MCF 10A (cell line): ENCODE measurements at regions not wholly inside any gene's neighbourhood (a gene's known extent, or its start where the extent isn't known, plus 50 kb on each side); places are given as distances from the start of the nearest gene placed in this dataset.

ENCODE experiments used
- BruUV-seq: library from RNA; stranded (reverse); fragments of 400-500 nt; replicated peaks from 2 replicates; lab custom pipeline; 2021; lab: Mats Ljungman, UMichigan
- CTCF ChIA-PET: fragments of 300-600 bp; sonication (Branson Sonifier 250); formaldehyde crosslinking; extraction: SDS; loops from one replicate; lab custom pipeline; 2021; ENCODE audit warnings: antibody characterized with exemption, inconsistent platforms; lab: Yijun Ruan, JAX
- POLR2A ChIA-PET: fragments of 300-600, 350-650 bp; sonication (Branson Sonifier 250); formaldehyde crosslinking; extraction: SDS; loops from one replicate; lab custom pipeline; 2020; ENCODE audit warnings: antibody characterized with exemption, inconsistent platforms; lab: Yijun Ruan, JAX
- DNase-seq: peaks from one replicate; pipeline ENCODE4 v3.0.0-alpha.2; 2018; ENCODE audit not compliant: unreplicated experiment
- H3K27ac Mint-ChIP-seq: one replicate; pipeline ENCODE4 v1.8.0; 2022; ENCODE audit warnings: mild to moderate bottlenecking, low read depth, mixed read lengths; ENCODE audit not compliant: unreplicated experiment
- H3K27me3 Mint-ChIP-seq: one replicate; pipeline ENCODE4 v1.8.0; 2022; ENCODE audit warnings: mixed read lengths; ENCODE audit not compliant: insufficient read depth, unreplicated experiment
- H3K36me3 Mint-ChIP-seq: one replicate; pipeline ENCODE4 v1.8.0; 2022; ENCODE audit warnings: mild to moderate bottlenecking, moderate library complexity, mixed read lengths; ENCODE audit not compliant: insufficient read depth, unreplicated experiment
- H3K4me1 Mint-ChIP-seq: one replicate; pipeline ENCODE4 v1.8.0; 2022; ENCODE audit warnings: mixed read lengths; ENCODE audit not compliant: insufficient read depth, unreplicated experiment
- H3K4me3 Mint-ChIP-seq: one replicate; pipeline ENCODE4 v1.8.0; 2022; ENCODE audit warnings: mild to moderate bottlenecking, moderate library complexity, mixed read lengths; ENCODE audit not compliant: unreplicated experiment
- H3K9me3 Mint-ChIP-seq: one replicate; pipeline ENCODE4 v1.8.0; 2022; ENCODE audit warnings: mixed read lengths; ENCODE audit not compliant: unreplicated experiment
- intact Hi-C: fragments of 100-400 bp; cut with micrococcal nuclease; formaldehyde crosslinking; loops from 2 replicates; pipeline ENCODE4 v1.14.1; 2022
- TF ChIP-seq, protein P1 (sequence below): fragments of 200-600 bp; IDR thresholded peaks from one replicate; pipeline ENCODE4 v1.8.0; 2022; ENCODE audit warnings: antibody characterized with exemption, mild to moderate bottlenecking; ENCODE audit not compliant: unreplicated experiment

DNA sequence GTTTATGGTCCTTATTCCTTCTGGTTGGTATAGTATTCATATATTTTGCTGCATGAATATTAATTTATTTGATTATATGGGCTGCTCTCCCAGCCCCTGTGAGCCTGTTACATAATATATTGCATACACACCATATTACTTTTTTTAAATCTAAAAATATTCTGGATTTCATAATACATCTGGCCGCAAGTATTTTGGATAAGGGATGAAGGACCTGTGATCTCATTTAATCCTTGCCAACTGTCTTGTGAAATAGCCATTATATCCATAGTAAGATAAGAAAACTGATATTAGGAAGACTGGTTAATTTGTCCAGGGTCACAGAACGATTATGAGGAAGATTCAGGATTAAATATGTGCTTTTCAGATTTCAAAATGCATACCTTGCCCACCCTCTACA is 433.6 kb downstream of the LPIN1 start:
- BruUV-seq = no TSS peak
- CTCF ChIA-PET = interaction anchor here (1.0 kb wide), 1 partner anchor 55 kb away, joined by 3 read pairs; no protein-coding TSS in a partner anchor
- no peaks in the 10 kb centered on the region for H3K27me3 Mint-ChIP-seq

DNA sequence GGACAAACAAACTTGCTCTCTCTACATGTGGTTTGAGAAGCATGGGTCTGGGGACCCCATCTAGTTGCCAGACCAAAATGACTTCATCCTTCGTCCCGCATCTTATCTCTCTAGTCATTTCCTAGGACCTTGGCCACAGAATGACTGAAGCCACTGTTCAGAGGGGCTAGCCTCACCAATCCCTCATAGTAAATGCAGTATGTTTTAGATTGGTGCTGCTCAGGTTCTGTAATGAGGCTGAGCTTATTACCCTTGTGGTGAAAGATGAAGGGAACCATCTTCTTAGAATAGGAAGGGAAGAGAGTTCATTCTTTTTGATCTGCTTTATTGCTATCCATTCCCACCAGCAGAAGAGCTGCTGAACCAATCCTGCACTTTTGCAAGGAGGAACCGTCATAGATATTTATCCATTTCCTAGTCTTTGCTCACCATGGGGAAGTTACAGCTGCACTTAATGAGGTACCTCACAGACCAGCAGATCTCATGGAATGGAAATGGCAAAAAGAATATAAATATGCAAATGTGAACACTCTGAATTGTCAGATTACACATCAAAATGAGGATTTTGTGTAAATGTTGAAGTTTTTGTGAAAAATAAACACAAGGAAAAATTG is 436.7 kb downstream of the LPIN1 start:
- POLR2A ChIA-PET = no interaction called here
- H3K27me3 Mint-ChIP-seq = no peaks in the 10 kb centered on the region
- no TSS peak for BruUV-seq
- intact Hi-C loops = no loop called here
- CTCF ChIA-PET = no interaction called here
- H3K9me3 Mint-ChIP-seq = no peaks in the 10 kb centered on the region
- TF ChIP-seq, protein P1, sequence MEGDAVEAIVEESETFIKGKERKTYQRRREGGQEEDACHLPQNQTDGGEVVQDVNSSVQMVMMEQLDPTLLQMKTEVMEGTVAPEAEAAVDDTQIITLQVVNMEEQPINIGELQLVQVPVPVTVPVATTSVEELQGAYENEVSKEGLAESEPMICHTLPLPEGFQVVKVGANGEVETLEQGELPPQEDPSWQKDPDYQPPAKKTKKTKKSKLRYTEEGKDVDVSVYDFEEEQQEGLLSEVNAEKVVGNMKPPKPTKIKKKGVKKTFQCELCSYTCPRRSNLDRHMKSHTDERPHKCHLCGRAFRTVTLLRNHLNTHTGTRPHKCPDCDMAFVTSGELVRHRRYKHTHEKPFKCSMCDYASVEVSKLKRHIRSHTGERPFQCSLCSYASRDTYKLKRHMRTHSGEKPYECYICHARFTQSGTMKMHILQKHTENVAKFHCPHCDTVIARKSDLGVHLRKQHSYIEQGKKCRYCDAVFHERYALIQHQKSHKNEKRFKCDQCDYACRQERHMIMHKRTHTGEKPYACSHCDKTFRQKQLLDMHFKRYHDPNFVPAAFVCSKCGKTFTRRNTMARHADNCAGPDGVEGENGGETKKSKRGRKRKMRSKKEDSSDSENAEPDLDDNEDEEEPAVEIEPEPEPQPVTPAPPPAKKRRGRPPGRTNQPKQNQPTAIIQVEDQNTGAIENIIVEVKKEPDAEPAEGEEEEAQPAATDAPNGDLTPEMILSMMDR = no peak
- no peak overlapping the region for H3K27ac Mint-ChIP-seq
- H3K4me3 Mint-ChIP-seq = no peak overlapping the region
- DNase-seq = no peak
- H3K4me1 Mint-ChIP-seq = no peaks in the 10 kb centered on the region
- H3K36me3 Mint-ChIP-seq = no peaks in the 10 kb centered on the region

More for the DNA sequence above, 433.6 kb downstream of the LPIN1 start:
- H3K4me3 Mint-ChIP-seq = no peak overlapping the region
- no peaks in the 10 kb centered on the region for H3K9me3 Mint-ChIP-seq
- POLR2A ChIA-PET = interaction anchor here (1.8 to 2.0 kb wide), 2 partner anchors 8 to 11 kb away, joined by 4 to 5 read pairs; no protein-coding TSS in a partner anchor
- H3K27ac Mint-ChIP-seq = no peak overlapping the region
- peaks cover 13% of the 10 kb centered on the region for H3K4me1 Mint-ChIP-seq
- TF ChIP-seq, protein P1 = no peak
- H3K36me3 Mint-ChIP-seq = no peaks in the 10 kb centered on the region
- intact Hi-C loops = no loop called here
- peak; percentile 30 for DNase-seq

DNA sequence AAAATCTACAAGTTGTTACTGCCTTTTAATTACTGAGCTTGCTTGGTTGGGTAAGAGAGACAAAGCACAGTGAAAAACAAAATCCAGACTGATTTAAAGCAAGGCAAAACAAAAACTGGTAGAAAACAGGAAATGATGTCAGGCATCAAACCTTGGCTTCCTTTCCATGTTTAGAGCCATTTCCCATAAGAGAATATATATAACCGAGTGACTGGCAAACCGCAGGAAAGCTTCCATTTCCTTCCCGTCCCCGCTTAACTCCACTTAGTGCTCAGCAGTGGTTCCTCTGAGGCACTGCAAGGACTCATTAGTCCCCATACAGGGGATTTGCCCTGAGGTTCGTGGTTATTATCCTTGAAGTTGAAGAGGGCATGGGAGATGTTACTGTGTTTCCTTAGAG is 446.3 kb downstream of the LPIN1 start:
- Mint-ChIP-seq H3K9me3 (no peaks in the 10 kb centered on the region), H3K36me3 (no peaks in the 10 kb centered on the region), H3K4me3 (no peak overlapping the region), H3K4me1 (no peaks in the 10 kb centered on the region), H3K27ac (no peak overlapping the region), H3K27me3 (no peaks in the 10 kb centered on the region)
- BruUV-seq = no TSS peak
- DNase-seq = no peak
- ChIA-PET CTCF (interaction anchor here (0.6 kb wide), 1 partner anchor 178 kb away, joined by 3 read pairs; no protein-coding TSS in a partner anchor), POLR2A (no interaction called here)
- TF ChIP-seq, protein P1 = no peak
- intact Hi-C loops = no loop called here

DNA sequence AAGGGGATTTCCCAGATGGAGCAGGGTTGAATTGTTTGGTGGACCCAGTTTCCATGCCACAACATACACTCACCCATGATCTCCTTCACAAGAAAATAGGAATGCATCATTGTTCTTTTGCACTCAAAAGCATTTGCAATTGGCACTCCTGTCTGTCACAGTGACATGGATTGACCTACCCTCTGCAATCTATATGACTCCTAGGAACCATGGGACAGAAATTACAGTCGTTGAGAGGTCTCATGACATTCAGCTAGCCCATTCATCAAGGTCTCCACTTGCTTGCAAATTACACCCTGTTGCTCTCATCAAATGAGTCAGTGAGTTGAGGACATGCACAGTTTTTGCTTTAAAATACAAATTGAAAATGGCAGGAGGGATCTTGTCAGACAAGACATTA is 448.5 kb downstream of the LPIN1 start:
- ChIA-PET POLR2A (no interaction called here), CTCF (no interaction called here)
- Mint-ChIP-seq H3K27ac (no peak overlapping the region), H3K4me1 (no peaks in the 10 kb centered on the region), H3K27me3 (no peaks in the 10 kb centered on the region), H3K36me3 (no peaks in the 10 kb centered on the region), H3K9me3 (no peaks in the 10 kb centered on the region), H3K4me3 (no peak overlapping the region)
- intact Hi-C loops = no loop called here
- DNase-seq = no peak
- no TSS peak for BruUV-seq
- TF ChIP-seq, protein P1 = no peak
